WI38 (cell line): ENCODE measurements at regions not wholly inside any gene's neighbourhood (a gene's known extent, or its start where the extent isn't known, plus 50 kb on each side); places are given as distances from the start of the nearest gene placed in this dataset.

ENCODE experiments used
- H3K4me3 ChIP-seq: 2 replicates; pipeline ENCODE4 v1.5.1; 2011; ENCODE audit warnings: low read depth, mild to moderate bottlenecking, control low read depth, low read length
- TF ChIP-seq, protein P1 (sequence below): IDR thresholded peaks from 2 replicates; pipeline ENCODE4 v1.5.1; 2012; ENCODE audit warnings: low read depth, mild to moderate bottlenecking, control low read depth, low read length

DNA sequence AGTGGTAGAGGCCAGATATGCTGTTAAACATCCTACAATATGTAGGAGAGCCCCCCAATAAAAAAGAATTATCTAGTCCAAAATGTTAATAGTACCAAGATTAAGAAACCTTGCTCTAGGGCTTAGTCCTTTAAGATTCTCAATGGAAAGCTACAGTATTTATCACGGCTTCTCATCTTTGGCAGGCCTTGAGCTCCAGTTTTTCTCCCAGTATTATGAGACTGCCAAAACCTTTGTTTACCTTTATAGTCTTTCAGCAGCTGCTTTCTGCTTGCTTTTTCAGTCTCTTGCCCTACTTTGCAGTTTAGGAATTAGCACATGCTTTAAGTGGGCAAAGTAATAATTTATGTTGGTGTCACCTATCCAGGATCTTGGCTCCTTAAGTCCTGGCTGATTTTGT, 59.7 kb downstream of the NHLRC1 start:
- TF ChIP-seq, protein P1, sequence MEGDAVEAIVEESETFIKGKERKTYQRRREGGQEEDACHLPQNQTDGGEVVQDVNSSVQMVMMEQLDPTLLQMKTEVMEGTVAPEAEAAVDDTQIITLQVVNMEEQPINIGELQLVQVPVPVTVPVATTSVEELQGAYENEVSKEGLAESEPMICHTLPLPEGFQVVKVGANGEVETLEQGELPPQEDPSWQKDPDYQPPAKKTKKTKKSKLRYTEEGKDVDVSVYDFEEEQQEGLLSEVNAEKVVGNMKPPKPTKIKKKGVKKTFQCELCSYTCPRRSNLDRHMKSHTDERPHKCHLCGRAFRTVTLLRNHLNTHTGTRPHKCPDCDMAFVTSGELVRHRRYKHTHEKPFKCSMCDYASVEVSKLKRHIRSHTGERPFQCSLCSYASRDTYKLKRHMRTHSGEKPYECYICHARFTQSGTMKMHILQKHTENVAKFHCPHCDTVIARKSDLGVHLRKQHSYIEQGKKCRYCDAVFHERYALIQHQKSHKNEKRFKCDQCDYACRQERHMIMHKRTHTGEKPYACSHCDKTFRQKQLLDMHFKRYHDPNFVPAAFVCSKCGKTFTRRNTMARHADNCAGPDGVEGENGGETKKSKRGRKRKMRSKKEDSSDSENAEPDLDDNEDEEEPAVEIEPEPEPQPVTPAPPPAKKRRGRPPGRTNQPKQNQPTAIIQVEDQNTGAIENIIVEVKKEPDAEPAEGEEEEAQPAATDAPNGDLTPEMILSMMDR = no peak
- no peak overlapping the region for H3K4me3 ChIP-seq

DNA sequence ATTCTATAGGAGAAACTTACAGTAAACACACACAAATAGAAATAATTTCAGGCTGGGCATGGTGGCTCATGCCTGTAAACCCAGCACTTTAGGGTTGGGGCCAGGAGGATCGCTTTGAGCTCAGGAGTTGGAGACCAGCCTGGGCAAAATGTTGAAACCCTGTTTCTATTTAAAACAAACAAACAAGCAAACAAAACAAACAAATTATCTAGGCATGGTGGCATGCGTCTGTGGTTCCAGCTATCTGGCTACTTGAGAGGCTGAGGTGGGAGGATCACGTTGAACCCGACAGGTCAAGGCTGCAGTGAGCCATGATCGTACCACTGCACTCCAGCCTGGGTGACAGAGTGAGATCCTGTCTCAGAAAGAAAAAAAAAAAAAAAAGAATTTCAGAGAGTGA, 64.0 kb downstream of the NHLRC1 start:
- TF ChIP-seq, protein P1 = no peak
- no peak overlapping the region for H3K4me3 ChIP-seq

DNA sequence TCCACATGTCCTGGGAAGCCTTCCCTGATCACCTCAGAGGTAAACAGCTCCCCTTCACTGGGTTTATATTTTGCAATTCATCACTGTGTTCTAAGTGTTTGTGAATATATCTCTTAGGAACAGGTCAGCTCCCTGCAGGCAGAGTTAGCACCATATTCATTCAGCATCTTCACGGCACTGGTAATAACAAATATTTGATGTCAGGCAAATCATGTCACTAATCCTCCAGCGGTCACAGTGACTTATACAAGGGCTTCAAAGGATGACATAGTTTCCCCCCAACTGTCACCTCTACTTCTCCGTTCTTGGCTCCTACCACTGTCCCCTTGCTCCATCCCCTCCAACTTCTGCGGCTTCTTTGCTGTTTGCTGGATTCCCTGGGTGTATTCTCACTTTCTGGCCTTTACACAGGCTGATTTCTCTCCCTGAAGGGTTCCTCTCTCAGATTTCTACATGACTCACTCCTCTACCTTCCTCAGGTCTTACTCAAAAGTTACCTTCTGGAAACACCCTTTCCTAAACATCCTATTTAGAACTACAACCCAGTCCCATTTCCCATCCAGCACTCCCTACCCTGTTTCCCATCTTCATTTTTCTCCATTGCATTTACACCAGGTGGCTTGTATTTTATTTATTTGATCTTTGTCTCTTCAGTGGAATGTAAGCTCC, 66.6 kb downstream of the NHLRC1 start:
- no peak overlapping the region for H3K4me3 ChIP-seq
- TF ChIP-seq, protein P1 = no peak

DNA sequence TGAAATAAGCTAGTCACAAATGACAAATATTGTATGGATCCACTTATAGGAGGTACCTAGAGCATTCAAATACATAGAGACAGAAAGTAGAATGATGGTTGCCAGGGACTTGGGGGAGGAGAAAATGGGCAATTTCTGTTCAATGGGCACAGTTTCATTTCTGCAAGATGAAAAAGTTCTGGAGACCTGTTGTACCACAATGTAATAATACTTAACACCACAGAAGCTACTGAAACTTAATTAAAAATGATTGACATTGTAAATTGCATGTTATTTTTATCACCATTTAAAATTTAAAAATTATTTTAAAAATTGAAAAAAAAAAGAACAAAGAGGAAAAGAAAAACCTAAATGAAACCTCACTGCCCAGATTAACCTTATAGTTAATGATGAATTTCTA, 67.4 kb downstream of the NHLRC1 start:
- TF ChIP-seq, protein P1 = no peak
- H3K4me3 ChIP-seq = no peak overlapping the region

DNA sequence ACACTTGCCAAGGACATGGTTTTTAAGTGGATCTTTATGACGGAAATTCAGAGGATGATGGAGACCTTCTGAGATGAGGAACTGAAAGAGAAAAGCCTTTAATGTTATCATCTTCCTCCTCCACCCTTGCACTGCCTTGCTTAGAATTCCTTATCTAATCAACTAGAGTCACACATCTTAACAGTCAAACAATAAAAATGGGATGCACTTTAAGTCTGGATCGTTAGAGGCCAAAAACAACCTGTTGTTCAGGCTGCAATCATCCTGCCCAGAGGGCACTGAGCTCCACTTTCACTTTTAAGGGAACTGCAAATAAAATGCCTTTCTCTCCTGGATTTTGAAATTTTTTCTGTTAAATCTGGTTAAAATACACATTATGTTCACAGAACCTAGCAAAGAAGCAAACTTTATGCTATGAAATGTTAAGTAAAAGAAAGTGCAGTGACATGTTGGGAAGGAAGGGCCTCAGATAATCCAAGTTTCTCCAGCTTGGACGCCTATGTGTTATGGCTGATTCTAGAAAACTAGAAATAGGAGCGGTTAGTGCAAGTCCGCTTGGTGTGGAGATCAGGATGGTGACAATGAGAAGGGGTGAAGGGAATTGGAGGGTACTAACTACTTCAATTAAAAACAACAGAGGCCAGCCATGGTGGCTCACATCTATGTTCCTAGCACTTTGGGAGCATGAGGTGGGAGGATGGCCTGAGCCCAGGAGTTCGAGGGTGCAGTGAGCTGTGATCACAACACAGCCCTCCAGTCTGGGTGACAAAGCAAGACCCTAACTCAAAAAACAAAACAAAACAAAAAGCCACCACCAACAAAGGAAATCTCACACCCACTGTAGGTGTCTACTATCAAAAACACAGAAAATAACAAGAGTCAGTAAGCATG, 66.4 kb upstream of the KIF13A start:
- TF ChIP-seq, protein P1 = no peak
- H3K4me3 ChIP-seq = peak overlapping the region; percentile 20; the same call in 1 of the 2 replicates

DNA sequence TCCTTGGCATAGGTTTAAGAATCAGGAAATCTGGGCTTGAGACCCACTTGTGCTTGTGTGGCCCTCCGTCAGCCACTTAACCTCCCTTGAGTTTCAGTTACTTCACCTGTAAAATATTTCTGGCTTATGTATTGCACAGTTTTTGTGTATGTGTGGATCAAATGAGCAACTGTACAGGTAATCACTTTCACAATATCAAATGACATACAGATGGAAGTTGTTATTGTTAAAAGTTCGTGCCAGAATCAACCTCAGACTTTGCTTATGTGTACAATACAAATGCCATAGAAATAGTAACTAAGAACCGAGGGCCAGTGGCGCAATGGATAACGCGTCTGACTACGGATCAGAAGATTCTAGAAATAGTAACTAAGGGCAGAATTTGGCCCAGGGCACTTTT, 65.6 kb upstream of the KIF13A start:
- H3K4me3 ChIP-seq = 0 out of 2 replicates have a peak overlapping the region, but pooled peaks have one; percentile 20
- TF ChIP-seq, protein P1 = no peak

DNA sequence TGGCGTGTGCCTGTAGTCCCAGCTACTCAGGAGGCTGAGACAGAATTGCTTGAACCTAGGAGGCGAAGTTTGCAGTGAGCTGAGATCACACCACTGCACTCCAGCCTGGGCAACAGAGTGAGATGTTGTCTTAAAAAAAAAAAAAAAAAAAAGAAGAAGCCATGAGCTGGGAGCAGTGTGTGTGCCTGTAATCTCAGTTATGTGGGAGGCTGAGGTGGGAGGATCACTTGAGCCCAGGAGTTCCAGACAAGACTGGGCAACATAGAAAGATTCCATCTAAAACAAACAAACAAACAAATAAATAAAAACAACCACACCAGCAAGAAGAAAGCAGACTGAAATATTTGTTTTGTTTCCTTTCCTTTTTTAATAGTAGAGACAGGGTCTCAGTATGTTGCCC, 62.2 kb upstream of the KIF13A start:
- TF ChIP-seq, protein P1 = no peak
- H3K4me3 ChIP-seq = no peak overlapping the region
